ENCODE measurements at regions not wholly inside any gene's neighbourhood (a gene's known extent, or its start where the extent isn't known, plus 50 kb on each side); places are given as distances from the start of the nearest gene placed in this dataset.

GRCh38 chr2:191514613-191515012, 163.3 kb upstream of the NABP1 start:
- DNase-seq (ENCODE audit: low read depth in 2 of 2), result no peak

GRCh38 chr2:191515551-191515950, 162.4 kb upstream of the NABP1 start:
- DNase-seq (ENCODE audit: low read depth in 2 of 2), result no peak

GRCh38 chr2:191516260-191516659, 161.7 kb upstream of the NABP1 start:
- no peak for DNase-seq (ENCODE audit: low read depth in 2 of 2)

GRCh38 chr2:191521608-191522208, 156.2 kb upstream of the NABP1 start:
- no peak for DNase-seq (ENCODE audit: low read depth in 2 of 2)

GRCh38 chr2:191522478-191523120, 155.3 kb upstream of the NABP1 start:
- no peak for DNase-seq (ENCODE audit: low read depth in 2 of 2)

- no peak for DNase-seq (ENCODE audit: low read depth in 2 of 2)
Observed at GRCh38 chr2:191526091-191526490, 151.8 kb upstream of the NABP1 start.

GRCh38 chr2:191526536-191526935, 151.4 kb upstream of the NABP1 start:
- no peak for DNase-seq (ENCODE audit: low read depth in 2 of 2)

- no peak for DNase-seq (ENCODE audit: low read depth in 2 of 2)
Observed at GRCh38 chr2:191526953-191527556, 150.9 kb upstream of the NABP1 start.

- DNase-seq (ENCODE audit: low read depth in 2 of 2), result no peak
Observed at GRCh38 chr2:191530618-191531017, 147.3 kb upstream of the NABP1 start.

GRCh38 chr2:191533693-191534180, 144.2 kb upstream of the NABP1 start:
- no peak for DNase-seq (ENCODE audit: low read depth in 2 of 2)

- DNase-seq (ENCODE audit: low read depth in 2 of 2), result no peak
Observed at GRCh38 chr2:191537921-191538320, 140.0 kb upstream of the NABP1 start.

- DNase-seq (ENCODE audit: low read depth in 2 of 2), result no peak
Observed at GRCh38 chr2:191538334-191538903, 139.5 kb upstream of the NABP1 start.

- DNase-seq (ENCODE audit: low read depth in 2 of 2), result peak in 1 of 2 donors; percentile 4
Observed at GRCh38 chr2:191539068-191539467, 138.9 kb upstream of the NABP1 start.

GRCh38 chr2:191540681-191541080, 137.3 kb upstream of the NABP1 start:
- no peak for DNase-seq (ENCODE audit: low read depth in 2 of 2)

GRCh38 chr2:191543708-191544107, 134.2 kb upstream of the NABP1 start:
- DNase-seq (ENCODE audit: low read depth in 2 of 2), result no peak

GRCh38 chr2:191544461-191545062, 133.4 kb upstream of the NABP1 start:
- DNase-seq (ENCODE audit: low read depth in 2 of 2), result no peak

GRCh38 chr2:191545361-191545760, 132.6 kb upstream of the NABP1 start:
- DNase-seq (ENCODE audit: low read depth in 2 of 2), result no peak

GRCh38 chr2:191552066-191552465, 125.9 kb upstream of the NABP1 start:
- no peak for DNase-seq (ENCODE audit: low read depth in 2 of 2)

- DNase-seq (ENCODE audit: low read depth in 2 of 2), result no peak
Observed at GRCh38 chr2:191554240-191554639, 123.7 kb upstream of the NABP1 start.

- DNase-seq (ENCODE audit: low read depth in 2 of 2), result peak; percentile 46 to 81
Observed at GRCh38 chr2:191555092-191555742, 122.7 kb upstream of the NABP1 start.

GRCh38 chr2:191556463-191556862, 121.5 kb upstream of the NABP1 start:
- DNase-seq (ENCODE audit: low read depth in 2 of 2), result no peak

- no peak for DNase-seq (ENCODE audit: low read depth in 2 of 2)
Observed at GRCh38 chr2:191557841-191558240, 120.1 kb upstream of the NABP1 start.

All from stimulated activated CD4-positive, alpha-beta T cell treated with anti-CD3 and anti-CD28 coated beads, Interleukin-1b, Interleukin-23, amount 100 ng/mL, for 1 hour (primary cell).